Panc1 (cell line): ENCODE measurements at regions not wholly inside any gene's neighbourhood (a gene's known extent, or its start where the extent isn't known, plus 50 kb on each side); places are given as distances from the start of the nearest gene placed in this dataset.

ENCODE experiments used
- ATAC-seq: fragments of 200-7000 bp; cut with Tn5 transposase; 2 replicates; pipeline ENCODE4 v1.9.1; 2020; ENCODE audit warnings: mild to moderate bottlenecking, moderate library complexity
- BruUV-seq: library from RNA; stranded (reverse); fragments of 400-500 nt; replicated peaks from 2 replicates; lab custom pipeline; 2021; lab: Mats Ljungman, UMichigan
- CTCF ChIA-PET: fragments of 300-600 bp; sonication (Branson Sonifier 250); formaldehyde crosslinking; loops from one replicate; lab custom pipeline; 2022; ENCODE audit warnings: antibody characterized with exemption; lab: Charles Lee
- POLR2A ChIA-PET: fragments of 300-600 bp; sonication (Branson Sonifier 250); formaldehyde crosslinking; loops from one replicate; lab custom pipeline; 2022; ENCODE audit warnings: antibody characterized with exemption; lab: Charles Lee
- DNase-seq: peaks from one replicate; pipeline ENCODE4 v3.0.0-alpha.2; 2010; ENCODE audit warnings: low read depth, low spot score
- H3K27ac ChIP-seq: 2 replicates; pipeline ENCODE4 v1.5.1; 2011; ENCODE audit warnings: mild to moderate bottlenecking, low read length, inconsistent platforms
- H3K27me3 ChIP-seq: fragments of 200-500 bp; sonication (Bioruptor generic); 2 replicates; pipeline ENCODE4 v1.6.0; 2014; ENCODE audit warnings: low read length, inconsistent platforms; ENCODE audit not compliant: control insufficient read depth, insufficient read depth
- H3K36me3 ChIP-seq: fragments of 200-500 bp; sonication (Bioruptor generic); 2 replicates; pipeline ENCODE4 v1.5.1; 2014; ENCODE audit warnings: inconsistent platforms, mild to moderate bottlenecking, low read length, moderate library complexity; ENCODE audit not compliant: control insufficient read depth, insufficient read depth
- H3K4me1 ChIP-seq: 2 replicates; pipeline ENCODE4 v1.5.1; 2011; ENCODE audit warnings: inconsistent platforms, mild to moderate bottlenecking, low read length, moderate library complexity; ENCODE audit not compliant: control insufficient read depth, insufficient read depth
- H3K4me3 ChIP-seq, 2 experiments: 2 replicates each; pipeline ENCODE4 v1.5.1; 2011 to 2012; ENCODE audit warnings: low read depth in 2 of 2, low read length in 2 of 2, mild to moderate bottlenecking in 2 of 2, inconsistent platforms in 1 of 2, moderate library complexity in 1 of 2
- H3K9me3 ChIP-seq: fragments of 200-500 bp; sonication (Bioruptor generic); 2 replicates; pipeline ENCODE4 v1.5.1; 2014; ENCODE audit warnings: low read depth, mild to moderate bottlenecking, inconsistent platforms, low read length, moderate library complexity; ENCODE audit not compliant: control insufficient read depth, insufficient read depth
- CTCF ChIP-seq: fragments of 450-650 bp; IDR thresholded peaks from 2 replicates; pipeline ENCODE4 v1.5.1; 2017; ENCODE audit warnings: mild to moderate bottlenecking
- POLR2AphosphoS5 ChIP-seq: IDR thresholded peaks from 2 replicates; pipeline ENCODE4 v1.6.1; 2012; ENCODE audit warnings: mild to moderate bottlenecking, low read depth, low read length, moderate library complexity
- REST ChIP-seq, 2 experiments: IDR thresholded peaks; 2 replicates each; pipeline ENCODE4 v1.6.1; 2011 to 2012; ENCODE audit warnings: low read depth in 2 of 2, control low read depth in 1 of 2, low read length in 1 of 2, mild to moderate bottlenecking in 1 of 2, moderate library complexity in 1 of 2; ENCODE audit not compliant: insufficient read depth in 1 of 2
- SIN3A ChIP-seq: IDR thresholded peaks from 2 replicates; pipeline ENCODE4 v1.6.1; 2012; ENCODE audit warnings: low read depth, mild to moderate bottlenecking, low read length, moderate library complexity, borderline replicate concordance; ENCODE audit not compliant: insufficient read depth
- TCF7L2 ChIP-seq: IDR thresholded peaks from 2 replicates; pipeline ENCODE4 v1.6.1; 2011; ENCODE audit warnings: mild to moderate bottlenecking, low read depth, low read length, inconsistent platforms
- in situ Hi-C: cut with HindIII; loops from 2 replicates; pipeline ENCODE4 v1.10.0; 2016; ENCODE audit warnings: low sequenced_read_pairs, low pct_unique_long_range_greater_than_20kb
- intact Hi-C: fragments of 100-400 bp; cut with micrococcal nuclease; formaldehyde crosslinking; loops from one replicate; pipeline ENCODE4 v1.10.0; 2022; ENCODE audit not compliant: unreplicated experiment

DNA sequence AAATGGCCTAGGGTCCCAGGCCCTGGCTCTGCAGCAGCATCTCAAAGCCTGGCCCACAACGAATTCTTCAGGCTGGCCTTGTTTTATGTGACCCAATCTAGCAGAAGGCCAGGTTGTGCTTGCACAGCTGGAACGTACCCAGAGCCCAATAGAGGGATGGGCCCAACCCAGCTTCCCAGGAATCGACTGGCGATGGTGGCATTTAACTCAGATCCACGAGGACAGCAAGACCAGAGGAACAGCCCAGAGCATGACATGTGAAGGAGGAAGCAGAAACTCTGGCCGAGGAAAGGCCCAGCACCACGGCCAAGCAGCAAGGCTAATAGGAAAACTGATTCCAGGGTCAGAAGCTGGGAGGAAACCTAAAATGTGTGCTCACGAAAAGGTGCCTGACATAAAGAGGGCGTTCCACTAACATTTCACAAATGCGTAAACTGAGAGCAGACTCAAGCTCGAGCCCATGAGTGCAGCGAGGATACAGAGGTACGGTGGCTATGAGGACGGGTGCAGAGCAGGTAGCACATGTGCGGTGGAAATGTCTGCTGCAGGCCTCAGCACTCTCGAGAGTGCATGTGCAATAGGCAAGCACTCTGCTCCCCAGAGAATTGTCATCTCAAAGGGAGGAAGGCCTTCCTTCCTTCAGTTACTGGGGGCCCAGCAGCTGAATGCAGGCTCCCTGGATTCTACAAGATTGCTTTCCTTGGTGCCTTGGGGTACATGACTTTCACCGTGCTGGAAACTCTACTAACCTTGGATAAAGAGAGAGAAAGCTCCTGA is 156.9 kb upstream of the GLI2 start:
- DNase-seq (no peak), ATAC-seq (no peak)
- Histone ChIP-seq H3K27ac (no peak overlapping the region), H3K4me3 (no peak overlapping the region), H3K27me3 (0 out of 2 replicates have a peak, but pooled peaks cover 4% of the 10 kb centered on the region), H3K4me1 (no peaks in the 10 kb centered on the region), H3K36me3 (no peaks in the 10 kb centered on the region), H3K9me3 (no peaks in the 10 kb centered on the region)
- TF ChIP-seq REST (IDR thresholded peaks at IDR 0.05; ENCODE audit: insufficient read depth in 1 of 2, low read depth in 2 of 2, low read length in 1 of 2) (no peak), POLR2AphosphoS5 (no peak), CTCF (no peak), TCF7L2 (no peak), SIN3A (no peak)
- CTCF ChIA-PET, result no interaction called here
- in situ Hi-C loops, result no loop called here
- POLR2A ChIA-PET, result no interaction called here
- intact Hi-C loops, result no loop called here
- no TSS peak for BruUV-seq

GRCh38 chr2:120579916-120580685 is 155.6 kb upstream of the GLI2 start:
- CTCF ChIA-PET, result no interaction called here

More at GRCh38 chr2:120579916-120580685, 155.6 kb upstream of the GLI2 start:
- Histone ChIP-seq H3K4me1 (no peaks in the 10 kb centered on the region), H3K4me3 (no peak overlapping the region), H3K27me3 (0 out of 2 replicates have a peak, but pooled peaks cover 4% of the 10 kb centered on the region), H3K27ac (no peak overlapping the region), H3K36me3 (no peaks in the 10 kb centered on the region), H3K9me3 (no peaks in the 10 kb centered on the region)
- in situ Hi-C loops, result no loop called here
- POLR2A ChIA-PET, result no interaction called here
- DNase-seq (no peak), ATAC-seq (no peak)
- BruUV-seq, result no TSS peak
- TF ChIP-seq SIN3A (no peak), REST (IDR thresholded peaks at IDR 0.05; ENCODE audit: insufficient read depth in 1 of 2, low read depth in 2 of 2, low read length in 1 of 2) (no peak), POLR2AphosphoS5 (no peak), CTCF (no peak), TCF7L2 (no peak)
- intact Hi-C loops, result no loop called here
